T-helper 1 cell treated with Interleukin-12 subunit alpha and Interleukin-12 subunit beta and Interleukin-4 antibody, amounts not matched to agents 30 μg/mL and 1 μg/mL, for 36 hours (primary cell): ENCODE measurements at regions not wholly inside any gene's neighbourhood (a gene's known extent, or its start where the extent isn't known, plus 50 kb on each side); places are given as distances from the start of the nearest gene placed in this dataset.

Source experiments
- H3K27ac Mint-ChIP-seq: one replicate; pipeline ENCODE4 v1.8.0; 2021; ENCODE audit warnings: mild to moderate bottlenecking, mixed read lengths
- H3K27me3 Mint-ChIP-seq: one replicate; pipeline ENCODE4 v1.8.0; 2021; ENCODE audit warnings: low read depth, mixed read lengths
- H3K36me3 Mint-ChIP-seq: one replicate; pipeline ENCODE4 v1.8.0; 2021; ENCODE audit warnings: low read depth, mixed read lengths
- H3K4me1 Mint-ChIP-seq: one replicate; pipeline ENCODE4 v1.8.0; 2021; ENCODE audit warnings: low read depth, mixed read lengths
- H3K4me3 Mint-ChIP-seq: one replicate; pipeline ENCODE4 v1.8.0; 2021; ENCODE audit warnings: mild to moderate bottlenecking, moderate library complexity, mixed read lengths
- H3K9me3 Mint-ChIP-seq: one replicate; pipeline ENCODE4 v1.8.0; 2021; ENCODE audit warnings: mixed read lengths

GRCh38 chr13:69600811-69601210 lies 506.8 kb upstream of the ATXN8OS start:
- Mint-ChIP-seq H3K4me1 (no peaks in the 10 kb centered on the region), H3K4me3 (no peak overlapping the region), H3K36me3 (no peaks in the 10 kb centered on the region), H3K9me3 (no peaks in the 10 kb centered on the region), H3K27me3 (no peaks in the 10 kb centered on the region), H3K27ac (no peak overlapping the region)

GRCh38 chr13:69597088-69597487 lies 510.5 kb upstream of the ATXN8OS start:
- H3K27me3 Mint-ChIP-seq = no peaks in the 10 kb centered on the region
- no peaks in the 10 kb centered on the region for H3K36me3 Mint-ChIP-seq
- H3K9me3 Mint-ChIP-seq = no peaks in the 10 kb centered on the region
- no peak overlapping the region for H3K4me3 Mint-ChIP-seq
- no peak overlapping the region for H3K27ac Mint-ChIP-seq
- H3K4me1 Mint-ChIP-seq = no peaks in the 10 kb centered on the region

- Mint-ChIP-seq H3K36me3 (no peaks in the 10 kb centered on the region), H3K27me3 (no peaks in the 10 kb centered on the region), H3K4me3 (no peak overlapping the region), H3K4me1 (no peaks in the 10 kb centered on the region), H3K27ac (no peak overlapping the region), H3K9me3 (peaks cover 3% of the 10 kb centered on the region)
Measured at GRCh38 chr13:69595181-69595580, 512.4 kb upstream of the ATXN8OS start.

- Mint-ChIP-seq H3K36me3 (no peaks in the 10 kb centered on the region), H3K27ac (no peak overlapping the region), H3K9me3 (peaks cover 8% of the 10 kb centered on the region), H3K27me3 (no peaks in the 10 kb centered on the region), H3K4me3 (no peak overlapping the region), H3K4me1 (no peaks in the 10 kb centered on the region)
Measured at GRCh38 chr13:69591437-69591836, 516.2 kb upstream of the ATXN8OS start.

DNA sequence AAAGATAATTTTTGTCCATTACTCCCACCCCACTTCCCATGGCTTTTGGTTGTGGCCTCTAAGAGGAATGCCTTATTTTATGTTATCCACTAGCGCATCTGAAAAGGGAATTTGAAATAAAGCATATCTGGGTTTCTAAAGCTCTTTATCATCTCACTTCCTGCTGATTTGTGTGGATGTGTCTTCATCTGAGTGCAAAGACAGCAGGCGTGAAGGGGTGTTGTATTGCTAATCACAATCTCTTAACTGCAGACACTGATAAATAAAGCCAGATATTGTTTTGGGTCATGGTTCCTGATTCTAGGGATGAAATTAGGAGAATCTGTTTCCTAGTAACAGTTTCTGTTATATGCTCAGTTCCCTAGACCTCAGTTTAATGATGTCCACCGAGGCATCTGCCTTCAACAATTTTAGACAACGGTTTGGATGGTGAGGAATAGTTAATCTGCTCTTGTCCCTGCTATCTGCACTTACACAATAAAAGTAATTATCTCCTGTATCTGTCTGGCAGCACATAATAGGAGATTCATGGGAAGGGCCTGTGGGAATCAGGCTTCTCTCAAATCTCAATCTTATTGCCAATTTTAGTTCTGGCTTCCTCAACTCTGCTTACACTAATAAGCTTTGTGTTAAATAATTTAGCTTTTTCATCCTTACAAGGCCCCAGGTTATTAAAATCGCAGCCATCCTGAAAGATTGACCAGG lies 517.9 kb upstream of the ATXN8OS start:
- Mint-ChIP-seq H3K27me3 (no peaks in the 10 kb centered on the region), H3K27ac (no peak overlapping the region), H3K36me3 (no peaks in the 10 kb centered on the region), H3K4me3 (no peak overlapping the region), H3K9me3 (peaks cover 8% of the 10 kb centered on the region), H3K4me1 (no peaks in the 10 kb centered on the region)

GRCh38 chr13:69585656-69586055 lies 522.0 kb upstream of the ATXN8OS start:
- no peaks in the 10 kb centered on the region for H3K4me1 Mint-ChIP-seq

GRCh38 chr13:69580255-69580654 lies 527.4 kb upstream of the ATXN8OS start:
- Mint-ChIP-seq H3K27ac (no peak overlapping the region), H3K9me3 (no peaks in the 10 kb centered on the region), H3K36me3 (no peaks in the 10 kb centered on the region), H3K27me3 (no peaks in the 10 kb centered on the region), H3K4me3 (no peak overlapping the region), H3K4me1 (no peaks in the 10 kb centered on the region)

More at GRCh38 chr13:69585656-69586055, 522.0 kb upstream of the ATXN8OS start:
- Mint-ChIP-seq H3K27ac (no peak overlapping the region), H3K9me3 (peaks cover 5% of the 10 kb centered on the region), H3K36me3 (no peaks in the 10 kb centered on the region), H3K27me3 (no peaks in the 10 kb centered on the region), H3K4me3 (no peak overlapping the region)

- Mint-ChIP-seq H3K27me3 (no peaks in the 10 kb centered on the region), H3K36me3 (no peaks in the 10 kb centered on the region), H3K4me3 (no peak overlapping the region), H3K4me1 (no peaks in the 10 kb centered on the region), H3K27ac (no peak overlapping the region), H3K9me3 (no peaks in the 10 kb centered on the region)
Measured at GRCh38 chr13:69579351-69579750, 528.3 kb upstream of the ATXN8OS start.

DNA sequence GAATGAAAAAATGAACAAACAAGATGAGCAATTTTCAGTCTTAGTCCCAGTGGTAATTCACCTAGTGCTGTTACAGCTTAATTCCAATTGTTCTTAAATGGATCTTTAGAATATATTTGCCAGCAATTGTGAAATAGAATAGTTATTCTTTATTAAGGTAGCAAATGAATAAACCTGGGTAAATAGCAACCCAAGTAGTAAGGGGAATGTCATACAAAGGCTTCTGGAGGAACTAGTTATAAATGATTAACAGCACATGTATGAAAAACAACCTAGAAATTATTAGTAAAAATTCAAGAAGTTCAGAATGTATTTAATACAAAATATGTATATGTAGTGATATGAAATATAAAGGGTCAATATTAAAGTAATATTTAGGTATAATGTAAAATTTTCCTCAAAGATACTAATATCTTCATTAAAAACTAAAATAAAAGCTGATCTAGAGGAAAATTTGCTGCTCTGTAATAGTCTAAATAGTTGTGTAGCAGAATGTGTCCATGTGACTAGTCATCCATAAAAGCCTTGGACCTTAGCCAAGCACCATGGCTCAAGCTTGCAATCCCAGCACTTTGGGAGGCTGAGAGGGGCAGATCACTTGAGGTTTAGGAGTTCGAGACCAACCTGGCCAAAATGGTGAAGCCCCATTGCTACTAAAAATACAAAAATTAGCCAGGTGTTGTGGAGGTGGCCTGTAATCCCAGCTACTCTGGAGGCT lies 535.9 kb upstream of the ATXN8OS start:
- Mint-ChIP-seq H3K4me3 (no peak overlapping the region), H3K9me3 (peaks cover 3% of the 10 kb centered on the region), H3K36me3 (no peaks in the 10 kb centered on the region), H3K4me1 (no peaks in the 10 kb centered on the region), H3K27me3 (no peaks in the 10 kb centered on the region), H3K27ac (no peak overlapping the region)

GRCh38 chr13:69567514-69567913 lies 540.1 kb upstream of the ATXN8OS start:
- Mint-ChIP-seq H3K27me3 (no peaks in the 10 kb centered on the region), H3K4me1 (no peaks in the 10 kb centered on the region), H3K4me3 (no peak overlapping the region), H3K36me3 (no peaks in the 10 kb centered on the region), H3K27ac (no peak overlapping the region), H3K9me3 (peaks cover 3% of the 10 kb centered on the region)

DNA sequence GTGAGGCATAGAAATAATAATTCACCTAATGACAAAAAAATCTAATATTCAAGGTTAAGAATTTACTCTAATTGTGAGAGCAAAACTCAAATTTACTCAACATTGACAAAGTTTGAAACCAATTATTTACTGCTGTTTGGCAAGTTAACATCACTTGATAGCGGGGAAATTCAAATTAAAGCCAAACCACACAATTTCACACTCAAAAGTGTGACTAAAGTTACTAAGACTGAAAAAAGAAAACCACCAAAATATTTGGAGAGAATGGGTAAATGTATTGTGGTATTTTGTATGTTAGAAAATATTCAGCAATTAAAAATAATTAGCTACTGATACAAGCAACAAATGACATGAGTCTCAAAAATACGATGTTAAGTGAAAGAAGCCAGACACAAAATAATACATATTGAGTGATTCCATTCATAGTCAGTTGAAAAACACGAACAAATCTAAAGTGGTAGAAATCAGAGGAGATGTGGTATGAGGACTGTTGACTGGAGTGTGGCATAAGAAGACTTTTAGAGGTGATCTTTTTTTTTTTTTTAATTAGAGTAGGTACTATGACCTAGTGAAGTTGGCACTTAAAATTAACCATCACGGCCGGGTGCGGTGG lies 541.4 kb upstream of the ATXN8OS start:
- Mint-ChIP-seq H3K4me1 (no peaks in the 10 kb centered on the region), H3K27ac (no peak overlapping the region), H3K27me3 (no peaks in the 10 kb centered on the region), H3K4me3 (no peak overlapping the region), H3K9me3 (no peaks in the 10 kb centered on the region), H3K36me3 (no peaks in the 10 kb centered on the region)

DNA sequence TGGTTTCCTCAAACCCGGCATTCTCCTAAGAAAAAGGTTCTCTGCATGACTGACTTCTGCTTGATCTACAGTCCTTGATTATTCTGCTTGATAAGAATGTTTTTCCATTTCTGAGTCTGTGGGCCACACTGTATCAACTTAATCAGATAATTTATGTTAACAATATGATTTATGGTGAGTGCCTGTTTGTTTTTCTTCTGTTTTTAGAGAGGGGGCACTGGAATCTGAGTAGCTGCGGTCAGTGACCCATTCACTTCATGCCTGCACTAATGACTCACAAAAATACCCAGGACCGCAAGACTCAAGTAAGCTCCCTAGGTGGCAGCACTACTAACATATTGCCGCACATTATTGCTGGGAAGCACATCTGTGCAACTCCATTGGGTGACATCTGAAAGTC lies 542.3 kb upstream of the ATXN8OS start:
- Mint-ChIP-seq H3K4me3 (no peak overlapping the region), H3K4me1 (no peaks in the 10 kb centered on the region), H3K9me3 (no peaks in the 10 kb centered on the region), H3K27me3 (no peaks in the 10 kb centered on the region), H3K27ac (no peak overlapping the region), H3K36me3 (no peaks in the 10 kb centered on the region)

GRCh38 chr13:69556540-69557196 lies 551.0 kb upstream of the ATXN8OS start:
- H3K27ac Mint-ChIP-seq = no peak overlapping the region
- no peaks in the 10 kb centered on the region for H3K36me3 Mint-ChIP-seq
- no peak overlapping the region for H3K4me3 Mint-ChIP-seq
- H3K27me3 Mint-ChIP-seq = no peaks in the 10 kb centered on the region
- no peaks in the 10 kb centered on the region for H3K4me1 Mint-ChIP-seq
- H3K9me3 Mint-ChIP-seq = no peaks in the 10 kb centered on the region

DNA sequence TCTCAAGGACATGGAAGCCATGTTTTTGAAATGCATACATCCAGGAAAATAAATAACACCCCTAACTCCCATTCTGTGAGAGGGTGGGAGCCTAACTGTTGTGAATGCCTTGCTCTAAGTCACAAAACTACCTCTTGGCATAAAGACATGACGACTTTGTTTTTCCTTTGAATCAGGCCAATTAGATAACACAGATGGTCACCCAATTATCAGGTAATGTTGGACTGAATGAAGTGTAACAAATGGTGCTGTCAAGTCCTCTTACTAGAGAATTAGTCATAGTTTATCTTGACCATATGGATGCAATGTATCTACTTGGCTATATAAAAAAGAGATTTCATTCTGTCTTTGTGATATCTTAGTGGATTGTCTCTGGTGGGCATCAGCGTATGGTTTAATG lies 553.6 kb upstream of the ATXN8OS start:
- no peaks in the 10 kb centered on the region for H3K27me3 Mint-ChIP-seq
- H3K4me3 Mint-ChIP-seq = no peak overlapping the region
- H3K36me3 Mint-ChIP-seq = no peaks in the 10 kb centered on the region
- no peak overlapping the region for H3K27ac Mint-ChIP-seq
- no peaks in the 10 kb centered on the region for H3K9me3 Mint-ChIP-seq
- no peaks in the 10 kb centered on the region for H3K4me1 Mint-ChIP-seq

DNA sequence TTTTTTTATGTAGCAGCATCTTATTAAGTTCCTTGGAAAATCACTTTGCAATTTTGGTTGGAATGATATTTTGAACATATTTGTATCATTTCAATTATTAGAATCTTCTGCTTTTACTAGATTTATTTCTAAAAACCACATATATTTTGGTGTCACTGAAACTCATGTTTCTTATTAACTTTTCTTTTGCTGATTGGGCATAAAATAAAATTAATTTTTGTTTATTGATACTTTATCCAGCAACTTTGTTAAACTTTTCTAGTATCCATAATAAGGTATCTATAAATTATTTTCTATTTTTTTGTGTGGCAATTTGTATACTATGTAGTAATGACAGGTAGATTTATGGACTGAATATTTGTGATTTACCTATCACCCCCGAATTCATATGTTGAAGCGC lies 556.4 kb upstream of the ATXN8OS start:
- H3K4me1 Mint-ChIP-seq = no peaks in the 10 kb centered on the region
- H3K27ac Mint-ChIP-seq = no peak overlapping the region
- no peaks in the 10 kb centered on the region for H3K27me3 Mint-ChIP-seq
- no peaks in the 10 kb centered on the region for H3K36me3 Mint-ChIP-seq
- H3K4me3 Mint-ChIP-seq = no peak overlapping the region
- no peaks in the 10 kb centered on the region for H3K9me3 Mint-ChIP-seq
